ENCODE measurements at regions not wholly inside any gene's neighbourhood (a gene's known extent, or its start where the extent isn't known, plus 50 kb on each side); places are given as distances from the start of the nearest gene placed in this dataset.

- Histone ChIP-seq H3K4me3 (no peak overlapping the region), H3K27ac (no peak overlapping the region), H3K36me3 (no peaks in the 10 kb centered on the region), H3K27me3 (peaks cover under 1% of the 10 kb centered on the region), H3K4me1 (peaks cover 0 to 6% (median 5%) of the 10 kb centered on the region in 4 donors), H3K9me3 (no peaks in the 10 kb centered on the region)
- no peak for DNase-seq
- 89% methylated on average over 5 of the region's 5 CpGs; no CpG with 5 or more reads in 1 of the 2 donors for WGBS, 2 donors (ENCODE audit: low coverage in 1 of 2)
- in situ Hi-C loops (cut with MboI; ENCODE audit: low pct_ligation_motif_present in 1 of 4, low pct_unique_long_range_greater_than_20kb in 1 of 4, low sequenced_read_pairs in 3 of 4), result no loop called here
- intact Hi-C loops (cut with DNase I; ENCODE audit: low total_unique reads), result no loop called here
- no peak for TF ChIP-seq POLR2AphosphoS5 (IDR thresholded peaks at IDR 0.05)
- TF ChIP-seq, protein P1, sequence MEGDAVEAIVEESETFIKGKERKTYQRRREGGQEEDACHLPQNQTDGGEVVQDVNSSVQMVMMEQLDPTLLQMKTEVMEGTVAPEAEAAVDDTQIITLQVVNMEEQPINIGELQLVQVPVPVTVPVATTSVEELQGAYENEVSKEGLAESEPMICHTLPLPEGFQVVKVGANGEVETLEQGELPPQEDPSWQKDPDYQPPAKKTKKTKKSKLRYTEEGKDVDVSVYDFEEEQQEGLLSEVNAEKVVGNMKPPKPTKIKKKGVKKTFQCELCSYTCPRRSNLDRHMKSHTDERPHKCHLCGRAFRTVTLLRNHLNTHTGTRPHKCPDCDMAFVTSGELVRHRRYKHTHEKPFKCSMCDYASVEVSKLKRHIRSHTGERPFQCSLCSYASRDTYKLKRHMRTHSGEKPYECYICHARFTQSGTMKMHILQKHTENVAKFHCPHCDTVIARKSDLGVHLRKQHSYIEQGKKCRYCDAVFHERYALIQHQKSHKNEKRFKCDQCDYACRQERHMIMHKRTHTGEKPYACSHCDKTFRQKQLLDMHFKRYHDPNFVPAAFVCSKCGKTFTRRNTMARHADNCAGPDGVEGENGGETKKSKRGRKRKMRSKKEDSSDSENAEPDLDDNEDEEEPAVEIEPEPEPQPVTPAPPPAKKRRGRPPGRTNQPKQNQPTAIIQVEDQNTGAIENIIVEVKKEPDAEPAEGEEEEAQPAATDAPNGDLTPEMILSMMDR (IDR thresholded peaks at IDR 0.05), result no peak
- TF ChIP-seq POLR2A (IDR thresholded peaks at IDR 0.05), result no peak
- no peak for TF ChIP-seq EP300 (IDR thresholded peaks at IDR 0.05; ENCODE audit: low read depth)
Observed at GRCh38 chr2:8451273-8451672, 230.6 kb upstream of the ID2 start.

GRCh38 chr2:8452296-8452695 is 229.6 kb upstream of the ID2 start:
- in situ Hi-C loops (cut with MboI; ENCODE audit: low pct_ligation_motif_present in 1 of 4, low pct_unique_long_range_greater_than_20kb in 1 of 4, low sequenced_read_pairs in 3 of 4), result no loop called here
- no peak overlapping the region for H3K4me3 ChIP-seq
- 86% methylated on average over 5 of the region's 5 CpGs; no CpG with 5 or more reads in 1 of the 2 donors for WGBS, 2 donors (ENCODE audit: low coverage in 1 of 2)
- H3K27ac ChIP-seq, result peak overlapping the region in 2 of 4 donors; percentile 35 to 46
- DNase-seq, result no peak
- TF ChIP-seq, protein P1 (IDR thresholded peaks at IDR 0.05), result no peak
- TF ChIP-seq EP300 (IDR thresholded peaks at IDR 0.05; ENCODE audit: low read depth), result no peak
- no peak for TF ChIP-seq POLR2A (IDR thresholded peaks at IDR 0.05)
- TF ChIP-seq POLR2AphosphoS5 (IDR thresholded peaks at IDR 0.05), result no peak
- peaks cover 0 to 12% (median 11%) of the 10 kb centered on the region in 4 donors for H3K4me1 ChIP-seq
- peaks cover 11% of the 10 kb centered on the region for H3K27me3 ChIP-seq
- no peaks in the 10 kb centered on the region for H3K9me3 ChIP-seq
- intact Hi-C loops (cut with DNase I; ENCODE audit: low total_unique reads), result no loop called here
- no peaks in the 10 kb centered on the region for H3K36me3 ChIP-seq

GRCh38 chr2:8452979-8453903 is 228.6 kb upstream of the ID2 start:
- H3K4me1 ChIP-seq, result peaks cover 0 to 19% (median 13%) of the 10 kb centered on the region in 4 donors
- H3K36me3 ChIP-seq, result no peaks in the 10 kb centered on the region
- H3K9me3 ChIP-seq, result no peaks in the 10 kb centered on the region
- intact Hi-C loops (cut with DNase I; ENCODE audit: low total_unique reads) (no loop called here), in situ Hi-C loops (cut with MboI; ENCODE audit: low pct_ligation_motif_present in 1 of 4, low pct_unique_long_range_greater_than_20kb in 1 of 4, low sequenced_read_pairs in 3 of 4) (no loop called here)
- H3K4me3 ChIP-seq, result no peak overlapping the region
- H3K27me3 ChIP-seq, result peaks cover 12% of the 10 kb centered on the region
- DNase-seq, result peak; percentile 62
- no peak for TF ChIP-seq POLR2AphosphoS5 (IDR thresholded peaks at IDR 0.05)
- TF ChIP-seq POLR2A (IDR thresholded peaks at IDR 0.05), result no peak
- no peak for TF ChIP-seq EP300 (IDR thresholded peaks at IDR 0.05; ENCODE audit: low read depth)
- TF ChIP-seq, protein P1 (IDR thresholded peaks at IDR 0.05), result no peak
- WGBS, 2 donors (ENCODE audit: low coverage in 1 of 2), result 68 to 81% methylated on average over 8 to 15 of the region's 15 CpGs
- peak overlapping the region in 2 of 4 donors; percentile 35 to 46 for H3K27ac ChIP-seq

GRCh38 chr2:8453904-8454302 is 228.0 kb upstream of the ID2 start:
- Histone ChIP-seq H3K36me3 (no peaks in the 10 kb centered on the region), H3K4me1 (peaks cover 0 to 20% (median 14%) of the 10 kb centered on the region in 4 donors), H3K27me3 (peaks cover 12% of the 10 kb centered on the region), H3K4me3 (no peak overlapping the region), H3K27ac (no peak overlapping the region), H3K9me3 (no peaks in the 10 kb centered on the region)
- in situ Hi-C loops (cut with MboI; ENCODE audit: low pct_ligation_motif_present in 1 of 4, low pct_unique_long_range_greater_than_20kb in 1 of 4, low sequenced_read_pairs in 3 of 4), result no loop called here
- TF ChIP-seq, protein P1 (IDR thresholded peaks at IDR 0.05), result no peak
- TF ChIP-seq EP300 (IDR thresholded peaks at IDR 0.05; ENCODE audit: low read depth) (no peak), POLR2AphosphoS5 (IDR thresholded peaks at IDR 0.05) (no peak), POLR2A (IDR thresholded peaks at IDR 0.05) (no peak)
- intact Hi-C loops (cut with DNase I; ENCODE audit: low total_unique reads), result no loop called here
- DNase-seq, result no peak
- WGBS, 2 donors (ENCODE audit: low coverage in 1 of 2), result 94% methylated on average over 12 of the region's 12 CpGs; no CpG with 5 or more reads in 1 of the 2 donors
